Stomach (tissue), 4 donors: ENCODE measurements at regions not wholly inside any gene's neighbourhood (a gene's known extent, or its start where the extent isn't known, plus 50 kb on each side); places are given as distances from the start of the nearest gene placed in this dataset.

Experiments used
- CTCF ChIP-seq, 7 experiments: fragments of 450-650 bp in 4 of 7; fragments of 200-600 bp in 3 of 7; sonication (generic) in 3 of 7; IDR thresholded peaks; one replicate each; pipeline ENCODE4 v1.5.1; 2016 to 2019; ENCODE audit warnings: antibody characterized with exemption in 7 of 7, control low read depth in 2 of 7, mild to moderate bottlenecking in 1 of 7
- EP300 ChIP-seq: sonication (generic); formaldehyde crosslinking; IDR thresholded peaks from one replicate; pipeline ENCODE4 v1.6.1; 2017; ENCODE audit warnings: antibody characterized with exemption
- POLR2A ChIP-seq, 4 donors: fragments of 450-650 bp; IDR thresholded peaks; one replicate each; pipeline ENCODE4 v1.6.1; 2016; ENCODE audit warnings: antibody characterized with exemption in 4 of 4, control low read depth in 2 of 4, mild to moderate bottlenecking in 1 of 4, moderate library complexity in 1 of 4
- POLR2AphosphoS5 ChIP-seq, 3 donors: sonication (generic); formaldehyde crosslinking; IDR thresholded peaks; one replicate each; pipeline ENCODE4 v1.6.1; 2016; ENCODE audit warnings: antibody characterized with exemption in 3 of 3

GRCh38 chr18:76722224-76723061, 99.9 kb upstream of the ZNF236 start:
- TF ChIP-seq CTCF (IDR thresholded peaks at IDR 0.05) (no peak), POLR2A (IDR thresholded peaks at IDR 0.05) (no peak), EP300 (no peak), POLR2AphosphoS5 (IDR thresholded peaks at IDR 0.05) (no peak)
